ENCODE measurements at regions not wholly inside any gene's neighbourhood (a gene's known extent, or its start where the extent isn't known, plus 50 kb on each side); places are given as distances from the start of the nearest gene placed in this dataset.

- no peak overlapping the region for H3K9ac ChIP-seq (ENCODE audit: low read length)
- TF ChIP-seq TCF7L2 (IDR thresholded peaks at IDR 0.05; ENCODE audit: borderline replicate concordance, extremely low read depth, insufficient read depth, insufficient read length) (no peak), SIN3A (IDR thresholded peaks at IDR 0.05; ENCODE audit: low read depth) (no peak), CTCF (IDR thresholded peaks at IDR 0.05 in 2 of 3, conservative IDR thresholded peaks at IDR 0.05 in 1 of 3; ENCODE audit: borderline replicate concordance in 1 of 3, insufficient read depth in 1 of 3, low read depth in 2 of 3, low read length in 2 of 3) (no peak), JUND (IDR thresholded peaks at IDR 0.05) (no peak), EZH2 (IDR thresholded peaks at IDR 0.05) (no peak), ATF3 (IDR thresholded peaks at IDR 0.05) (no peak)
- H3K9me3 ChIP-seq (ENCODE audit: control insufficient read depth in 1 of 2, insufficient read depth in 1 of 2, low read depth in 1 of 2, low read length in 2 of 2), result no peaks in the 10 kb centered on the region
- intact Hi-C loops (cut with micrococcal nuclease), result no loop called here
- H3K9me2 ChIP-seq (ENCODE audit: insufficient read depth), result no peaks in the 10 kb centered on the region
- no peak overlapping the region for H3K4me3 ChIP-seq (replicated peaks in 1 of 2; ENCODE audit: low read depth in 1 of 2, low read length in 2 of 2)
- ChIA-PET POLR2A (no interaction called here), CTCF (no interaction called here), RAD21 (ENCODE audit: low non-redundant PET in 1 of 2, low total read pairs in 2 of 2, uncharacterized antibody in 2 of 2, unreplicated experiment in 2 of 2) (no interaction called here)
- H3K79me2 ChIP-seq (ENCODE audit: insufficient read depth, low read length), result no peaks in the 10 kb centered on the region
- H3K27ac ChIP-seq (ENCODE audit: low read depth, low read length), result no peak overlapping the region
- no peaks in the 10 kb centered on the region for H4K20me1 ChIP-seq (ENCODE audit: insufficient read depth)
- H3K4me2 ChIP-seq (ENCODE audit: low read length), result no peak overlapping the region
- BruUV-seq (replicated peaks), result no TSS peak
- ATAC-seq (no peak), DNase-seq (ENCODE audit: low read depth, low spot score) (no peak)
- no peaks in the 10 kb centered on the region for H3K27me3 ChIP-seq (ENCODE audit: insufficient read depth, low read length)
- H3K4me1 ChIP-seq (ENCODE audit: control insufficient read depth in 1 of 2, insufficient read depth in 2 of 2, low read length in 2 of 2), result no peaks in the 10 kb centered on the region
- H3K36me3 ChIP-seq (ENCODE audit: control insufficient read depth in 1 of 2, insufficient read depth in 2 of 2, low read length in 2 of 2), result no peaks in the 10 kb centered on the region
- H2AFZ ChIP-seq (ENCODE audit: low read depth, low read length, poor library complexity, severe bottlenecking), result no peak overlapping the region
Observed at GRCh38 chr16:26729951-26730541, 336.7 kb upstream of the C16orf82 start.

GRCh38 chr16:26731729-26732128 is 335.0 kb upstream of the C16orf82 start:
- Histone ChIP-seq H3K4me1 (ENCODE audit: control insufficient read depth in 1 of 2, insufficient read depth in 2 of 2, low read length in 2 of 2) (no peaks in the 10 kb centered on the region), H3K27me3 (ENCODE audit: insufficient read depth, low read length) (no peaks in the 10 kb centered on the region), H3K4me2 (ENCODE audit: low read length) (no peak overlapping the region), H2AFZ (ENCODE audit: low read depth, low read length, poor library complexity, severe bottlenecking) (no peak overlapping the region), H3K4me3 (replicated peaks in 1 of 2; ENCODE audit: low read depth in 1 of 2, low read length in 2 of 2) (no peak overlapping the region), H3K79me2 (ENCODE audit: insufficient read depth, low read length) (no peaks in the 10 kb centered on the region), H3K9ac (ENCODE audit: low read length) (no peak overlapping the region), H3K9me3 (ENCODE audit: control insufficient read depth in 1 of 2, insufficient read depth in 1 of 2, low read depth in 1 of 2, low read length in 2 of 2) (no peaks in the 10 kb centered on the region), H4K20me1 (ENCODE audit: insufficient read depth) (no peaks in the 10 kb centered on the region), H3K36me3 (ENCODE audit: control insufficient read depth in 1 of 2, insufficient read depth in 2 of 2, low read length in 2 of 2) (no peaks in the 10 kb centered on the region), H3K27ac (ENCODE audit: low read depth, low read length) (no peak overlapping the region), H3K9me2 (ENCODE audit: insufficient read depth) (no peaks in the 10 kb centered on the region)
- ChIA-PET RAD21 (ENCODE audit: low non-redundant PET in 1 of 2, low total read pairs in 2 of 2, uncharacterized antibody in 2 of 2, unreplicated experiment in 2 of 2) (no interaction called here), CTCF (no interaction called here), POLR2A (no interaction called here)
- DNase-seq (ENCODE audit: low read depth, low spot score) (no peak), ATAC-seq (no peak)
- intact Hi-C loops (cut with micrococcal nuclease), result no loop called here
- BruUV-seq (replicated peaks), result no TSS peak
- no peak for TF ChIP-seq EZH2phosphoT487 (IDR thresholded peaks at IDR 0.05; ENCODE audit: borderline replicate concordance)
- TF ChIP-seq FOSL1 (IDR thresholded peaks at IDR 0.05; ENCODE audit: low read depth), result no peak
- no peak for TF ChIP-seq ZFX (IDR thresholded peaks at IDR 0.05)
- TF ChIP-seq CBX3 (IDR thresholded peaks at IDR 0.05; ENCODE audit: low read depth), result no peak
- no peak for TF ChIP-seq POLR2AphosphoS5 (IDR thresholded peaks at IDR 0.05; ENCODE audit: low read depth, low read length)
- TF ChIP-seq SIN3A (IDR thresholded peaks at IDR 0.05; ENCODE audit: low read depth), result no peak
- no peak for TF ChIP-seq YY1 (IDR thresholded peaks at IDR 0.05; ENCODE audit: extremely low read depth, insufficient replicate concordance, low read depth, low read length)
- TF ChIP-seq POLR2A (IDR thresholded peaks at IDR 0.05; ENCODE audit: borderline replicate concordance, extremely low read depth, insufficient read depth, insufficient read length), result no peak
- no peak for TF ChIP-seq ZBTB33 (IDR thresholded peaks at IDR 0.05; ENCODE audit: extremely low read depth, insufficient replicate concordance, low read length)
- TF ChIP-seq EGR1 (IDR thresholded peaks at IDR 0.05; ENCODE audit: low read depth), result no peak
- no peak for TF ChIP-seq CEBPB (IDR thresholded peaks at IDR 0.05; ENCODE audit: low read depth)
